Aorta (tissue), 5 donors: ENCODE measurements at regions not wholly inside any gene's neighbourhood (a gene's known extent, or its start where the extent isn't known, plus 50 kb on each side); places are given as distances from the start of the nearest gene placed in this dataset.

Experiments used
- ATAC-seq: fragments of 200-7000 bp; cut with Tn5 transposase; one replicate; pipeline ENCODE4 v1.9.1; 2022; ENCODE audit warnings: moderate library complexity; ENCODE audit not compliant: low FRiP score
- DNase-seq, 2 donors: peaks; one replicate each; pipeline ENCODE4 v3.0.0-alpha.2; 2020
- H3K27ac ChIP-seq, 2 donors: one replicate each; pipeline ENCODE4 v1.5.1; 2013; ENCODE audit warnings: low read length in 2 of 2, mild to moderate bottlenecking in 2 of 2, moderate library complexity in 2 of 2, control low read depth in 1 of 2, inconsistent platforms in 1 of 2, low read depth in 1 of 2
- H3K27me3 ChIP-seq, 2 donors: one replicate each; pipeline ENCODE4 v1.6.1; 2013; ENCODE audit warnings: control low read depth in 1 of 2, low read length in 1 of 2, mild to moderate bottlenecking in 1 of 2, moderate library complexity in 1 of 2; ENCODE audit not compliant: insufficient read depth in 2 of 2, control insufficient read depth in 1 of 2
- H3K36me3 ChIP-seq, 2 donors: one replicate each; pipeline ENCODE4 v1.6.1; 2013; ENCODE audit warnings: control low read depth in 1 of 2, low read length in 1 of 2, mild to moderate bottlenecking in 1 of 2; ENCODE audit not compliant: insufficient read depth in 2 of 2, control insufficient read depth in 1 of 2
- H3K4me1 ChIP-seq, 2 donors: one replicate each; pipeline ENCODE4 v1.6.1; 2013; ENCODE audit warnings: low read length in 2 of 2, control low read depth in 1 of 2, mild to moderate bottlenecking in 1 of 2, moderate library complexity in 1 of 2; ENCODE audit not compliant: insufficient read depth in 2 of 2, control insufficient read depth in 1 of 2
- H3K4me3 ChIP-seq, 2 donors: one replicate each; pipeline ENCODE4 v1.5.1; 2013; ENCODE audit warnings: low read length in 2 of 2, control low read depth in 1 of 2, mild to moderate bottlenecking in 1 of 2
- H3K9me3 ChIP-seq: one replicate; pipeline ENCODE4 v1.6.1; 2013; ENCODE audit warnings: mild to moderate bottlenecking, low read length; ENCODE audit not compliant: control insufficient read depth
- WGBS, 2 donors: extraction: QIAGEN DNeasy Blood & Tissue Kit; methylation state at CpG; one replicate each; pipeline ENCODE4 v1.1.7; 2013; 5-methylcytosine and 5-hydroxymethylcytosine counted together
- intact Hi-C, 2 donors: fragments of 100-400 bp; cut with DNase I; formaldehyde crosslinking; loops; one replicate each; pipeline versions ENCODE4 v1.14.2 to v1.15.0; 2022
- donor health status: healthy with polysubstance abuse.
- donor health status: Bipolar disorder and iron deficiency.
- donor health status: DM: no; HTN: no; CAD: no.
- donor health status: DM: no; HTN: no; CAD: no.
- donor health status: DM: yes; HTN: yes; CAD: no.

- no peaks in the 10 kb centered on the region for H3K4me1 ChIP-seq
- H3K4me3 ChIP-seq: no peak overlapping the region
- no peaks in the 10 kb centered on the region for H3K36me3 ChIP-seq
These were observed 213.7 kb upstream of the ALCAM start for GRCh38 chr3:105152987-105153386.

DNA sequence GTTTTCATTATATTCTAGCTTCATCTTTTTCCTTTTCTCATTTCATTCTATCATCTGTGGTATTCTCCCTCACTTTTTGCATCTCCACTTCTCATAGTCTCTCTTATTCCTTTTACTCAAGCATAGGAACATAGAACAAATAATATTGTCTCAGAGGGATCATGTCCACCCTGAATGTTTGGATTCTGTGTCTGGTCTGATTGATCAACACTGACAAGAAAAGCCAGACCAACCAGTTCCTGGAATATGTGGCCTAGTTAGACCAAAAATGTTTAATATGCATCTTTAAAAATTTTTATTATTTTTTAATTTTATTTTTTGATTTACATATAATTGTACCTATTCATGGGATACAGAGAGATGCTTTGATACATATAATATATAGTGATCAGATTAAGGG is 212.0 kb upstream of the ALCAM start:
- intact Hi-C loops: no loop called here
- Histone ChIP-seq H3K27ac (no peak overlapping the region), H3K4me3 (no peak overlapping the region), H3K27me3 (no peaks in the 10 kb centered on the region), H3K4me1 (no peaks in the 10 kb centered on the region), H3K9me3 (no peaks in the 10 kb centered on the region), H3K36me3 (no peaks in the 10 kb centered on the region)
- ATAC-seq: no peak
- DNase-seq: no peak

More at GRCh38 chr3:105152987-105153386, 213.7 kb upstream of the ALCAM start:
- no peak for ATAC-seq
- WGBS, 2 donors: 90 to 94% methylated on average over 1 of the region's 1 CpG
- no peaks in the 10 kb centered on the region for H3K9me3 ChIP-seq
- no peaks in the 10 kb centered on the region for H3K27me3 ChIP-seq
- no peak overlapping the region for H3K27ac ChIP-seq
- intact Hi-C loops: no loop called here
- no peak for DNase-seq

GRCh38 chr3:105157067-105157765 is 209.5 kb upstream of the ALCAM start:
- no peaks in the 10 kb centered on the region for H3K9me3 ChIP-seq
- H3K4me3 ChIP-seq: no peak overlapping the region
- ATAC-seq: no peak
- H3K36me3 ChIP-seq: no peaks in the 10 kb centered on the region
- no peak overlapping the region for H3K27ac ChIP-seq
- 94 to 98% methylated on average over 5 of the region's 5 CpGs for WGBS, 2 donors
- no peaks in the 10 kb centered on the region for H3K4me1 ChIP-seq
- no peaks in the 10 kb centered on the region for H3K27me3 ChIP-seq
- no peak for DNase-seq
- intact Hi-C loops: no loop called here

DNA sequence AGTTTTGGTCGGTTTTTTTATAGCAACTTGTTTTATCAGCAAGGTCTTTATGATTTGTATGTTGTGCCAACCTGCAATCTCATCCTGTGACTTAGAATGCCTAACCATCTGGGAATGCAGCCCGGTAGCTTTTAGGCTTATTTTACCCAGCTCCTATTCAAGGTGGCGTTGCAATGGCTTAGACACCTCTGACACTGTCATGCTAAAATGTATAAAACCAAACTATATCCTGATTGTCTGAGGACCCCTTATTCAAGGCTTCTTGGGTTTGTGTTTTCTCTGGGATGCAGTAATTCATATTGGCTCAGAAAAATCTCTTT is 209.0 kb upstream of the ALCAM start:
- H3K36me3 ChIP-seq: no peaks in the 10 kb centered on the region
- H3K9me3 ChIP-seq: no peaks in the 10 kb centered on the region
- H3K27ac ChIP-seq: no peak overlapping the region
- no peaks in the 10 kb centered on the region for H3K4me1 ChIP-seq
- DNase-seq (no peak), ATAC-seq (no peak)
- no peak overlapping the region for H3K4me3 ChIP-seq
- H3K27me3 ChIP-seq: no peaks in the 10 kb centered on the region
- intact Hi-C loops: no loop called here
- WGBS, 2 donors: 80 to 92% methylated on average over 3 of the region's 3 CpGs

DNA sequence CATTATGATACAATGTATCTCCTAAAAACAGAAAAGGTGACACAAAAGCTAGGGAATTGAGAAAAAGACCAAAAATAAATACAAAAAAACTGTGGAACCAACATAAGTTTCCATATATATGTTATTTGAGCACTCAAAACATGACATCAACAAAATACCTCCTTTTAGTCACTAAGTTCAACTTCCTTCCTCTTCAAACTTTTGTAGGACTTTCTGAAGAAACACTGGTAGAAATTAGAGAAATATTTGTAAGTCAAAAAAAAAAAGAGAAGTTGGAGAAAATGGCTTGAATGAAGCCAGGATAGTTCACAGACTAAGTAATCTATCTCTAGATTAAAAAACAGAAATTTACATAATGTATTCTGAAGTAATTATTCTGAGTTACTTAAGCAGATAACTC is 208.4 kb upstream of the ALCAM start:
- Histone ChIP-seq H3K27ac (no peak overlapping the region), H3K27me3 (no peaks in the 10 kb centered on the region), H3K9me3 (no peaks in the 10 kb centered on the region), H3K4me1 (no peaks in the 10 kb centered on the region), H3K36me3 (no peaks in the 10 kb centered on the region), H3K4me3 (no peak overlapping the region)
- intact Hi-C loops: no loop called here
- ATAC-seq (no peak), DNase-seq (no peak)

- Histone ChIP-seq H3K4me3 (no peak overlapping the region), H3K4me1 (no peaks in the 10 kb centered on the region), H3K9me3 (no peaks in the 10 kb centered on the region), H3K27ac (no peak overlapping the region), H3K27me3 (no peaks in the 10 kb centered on the region), H3K36me3 (no peaks in the 10 kb centered on the region)
- DNase-seq: no peak
- ATAC-seq: no peak
- intact Hi-C loops: no loop called here
- WGBS, 2 donors: 88 to 89% methylated on average over 1 of the region's 1 CpG
These were observed 204.3 kb upstream of the ALCAM start for GRCh38 chr3:105162448-105162847.

GRCh38 chr3:105166893-105167292 is 199.8 kb upstream of the ALCAM start:
- Histone ChIP-seq H3K4me3 (no peak overlapping the region), H3K36me3 (no peaks in the 10 kb centered on the region), H3K27ac (no peak overlapping the region), H3K9me3 (no peaks in the 10 kb centered on the region), H3K4me1 (no peaks in the 10 kb centered on the region), H3K27me3 (no peaks in the 10 kb centered on the region)
- no peak for ATAC-seq
- WGBS, 2 donors: 0 to 8% methylated on average over 1 of the region's 1 CpG
- intact Hi-C loops: no loop called here
- DNase-seq: no peak

DNA sequence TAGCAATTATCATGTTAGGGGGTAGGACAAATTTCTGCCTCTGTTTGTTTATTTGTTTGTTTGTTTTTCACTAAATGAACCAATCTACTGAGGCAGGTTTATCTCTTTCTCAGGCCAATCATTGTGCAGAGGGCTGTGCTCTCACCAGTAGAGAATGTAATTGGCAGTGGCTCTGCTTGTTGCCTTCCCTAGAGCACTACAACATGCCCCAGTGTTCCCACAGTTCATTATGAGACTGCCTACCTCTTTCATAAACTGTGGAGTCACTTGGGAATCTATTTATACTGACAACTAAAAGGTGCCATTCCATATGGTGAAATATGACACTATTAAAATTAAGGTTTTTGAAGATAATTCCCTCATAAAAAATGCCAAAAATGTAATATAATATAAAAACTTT is 196.3 kb upstream of the ALCAM start:
- H3K4me3 ChIP-seq: no peak overlapping the region
- DNase-seq (no peak), ATAC-seq (no peak)
- no peaks in the 10 kb centered on the region for H3K36me3 ChIP-seq
- intact Hi-C loops: no loop called here
- H3K27me3 ChIP-seq: no peaks in the 10 kb centered on the region
- H3K4me1 ChIP-seq: no peaks in the 10 kb centered on the region
- H3K9me3 ChIP-seq: no peaks in the 10 kb centered on the region
- no peak overlapping the region for H3K27ac ChIP-seq

DNA sequence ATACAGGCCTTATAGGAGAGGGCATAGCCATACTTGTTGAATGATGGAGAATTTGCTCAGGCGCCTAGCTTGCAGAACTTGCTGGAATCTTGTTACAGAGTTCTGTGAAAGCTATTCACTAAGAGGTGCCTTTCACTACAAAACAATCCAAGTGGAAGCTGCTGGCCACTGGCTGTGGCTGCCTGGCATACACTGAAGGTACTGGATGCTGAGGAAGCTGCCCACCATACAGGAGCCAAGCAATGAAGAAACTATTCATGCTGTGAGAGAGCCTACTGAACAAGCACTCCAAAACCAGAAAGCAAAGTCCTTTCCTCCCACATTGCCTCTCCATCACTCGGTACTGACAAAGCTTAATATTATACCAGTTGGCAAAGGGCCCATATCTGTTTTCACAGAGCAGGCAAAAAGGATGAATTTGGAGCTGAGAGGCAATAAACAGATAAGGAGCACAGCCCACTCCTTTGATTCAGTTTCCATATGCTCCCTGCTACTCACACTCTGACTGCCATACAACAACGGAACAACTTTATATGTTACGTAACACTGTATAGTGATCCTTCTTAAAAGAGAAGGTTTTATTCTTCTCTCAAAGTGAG is 192.6 kb upstream of the ALCAM start:
- intact Hi-C loops: no loop called here
- H3K4me3 ChIP-seq: no peak overlapping the region
- ATAC-seq (no peak), DNase-seq (no peak)
- H3K4me1 ChIP-seq: no peaks in the 10 kb centered on the region
- no peaks in the 10 kb centered on the region for H3K27me3 ChIP-seq
- H3K9me3 ChIP-seq: no peaks in the 10 kb centered on the region
- H3K36me3 ChIP-seq: no peaks in the 10 kb centered on the region
- H3K27ac ChIP-seq: no peak overlapping the region
- 75 to 83% methylated on average over 4 of the region's 4 CpGs for WGBS, 2 donors
